CD4-positive, alpha-beta T cell treated with Interleukin-12 subunit alpha and Interleukin-12 subunit beta, for 1 hour (primary cell): ENCODE measurements at regions not wholly inside any gene's neighbourhood (a gene's known extent, or its start where the extent isn't known, plus 50 kb on each side); places are given as distances from the start of the nearest gene placed in this dataset.
"Not testable (repeated sequence)": the region's sequence is repeated elsewhere in the genome, so short reads cannot be mapped to it uniquely, and the experiment has no call there.

Experiments used
- DNase-seq: peaks from one replicate; pipeline ENCODE4 v3.0.0-alpha.2; 2020

- DNase-seq, result no peak
Observed at GRCh38 chrX:150217609-150218008, 145.5 kb upstream of the MAMLD1 start.

GRCh38 chrX:150219374-150220185 is 143.5 kb upstream of the MAMLD1 start:
- DNase-seq, result no peak

GRCh38 chrX:150223176-150224015 is 139.7 kb upstream of the MAMLD1 start:
- DNase-seq, result no peak

GRCh38 chrX:150224676-150225075 is 138.4 kb upstream of the MAMLD1 start:
- no peak for DNase-seq

GRCh38 chrX:150225266-150225665 is 137.9 kb upstream of the MAMLD1 start:
- DNase-seq, result no peak

GRCh38 chrX:150225756-150226155 is 137.4 kb upstream of the MAMLD1 start:
- DNase-seq, result no peak

- DNase-seq, result no peak
Observed at GRCh38 chrX:150226223-150226965, 136.7 kb upstream of the MAMLD1 start.

GRCh38 chrX:150227321-150227860 is 135.7 kb upstream of the MAMLD1 start:
- DNase-seq, result no peak

GRCh38 chrX:150227873-150228410 is 135.2 kb upstream of the MAMLD1 start:
- DNase-seq, result no peak

- no peak for DNase-seq
Observed at GRCh38 chrX:150228431-150228830, 134.7 kb upstream of the MAMLD1 start.

GRCh38 chrX:150229030-150229429 is 134.1 kb upstream of the MAMLD1 start:
- no peak for DNase-seq

GRCh38 chrX:150229481-150229880 is 133.6 kb upstream of the MAMLD1 start:
- no peak for DNase-seq

- not testable (repeated sequence) for DNase-seq
Observed at GRCh38 chrX:150230952-150231351, 132.2 kb upstream of the MAMLD1 start.

GRCh38 chrX:150231368-150231767 is 131.7 kb upstream of the MAMLD1 start:
- DNase-seq, result not testable (repeated sequence)

- DNase-seq, result not testable (repeated sequence)
Observed at GRCh38 chrX:150232222-150232621, 130.9 kb upstream of the MAMLD1 start.

- DNase-seq, result no peak
Observed at GRCh38 chrX:150234126-150234525, 129.0 kb upstream of the MAMLD1 start.

GRCh38 chrX:150236327-150236726 is 126.8 kb upstream of the MAMLD1 start:
- no peak for DNase-seq

GRCh38 chrX:150238632-150239382 is 124.3 kb upstream of the MAMLD1 start:
- no peak for DNase-seq

- no peak for DNase-seq
Observed at GRCh38 chrX:150239946-150240642, 123.0 kb upstream of the MAMLD1 start.

GRCh38 chrX:150240643-150240970 is 122.5 kb upstream of the MAMLD1 start:
- no peak for DNase-seq

- DNase-seq, result no peak
Observed at GRCh38 chrX:150253959-150254620, 109.0 kb upstream of the MAMLD1 start.
